Glutamatergic neuron (in vitro differentiated cells): ENCODE measurements at regions not wholly inside any gene's neighbourhood (a gene's known extent, or its start where the extent isn't known, plus 50 kb on each side); places are given as distances from the start of the nearest gene placed in this dataset.

Experiments
- DNase-seq: peaks from one replicate; pipeline ENCODE4 v3.0.0; 2022
- H3K27ac Mint-ChIP-seq: one replicate; pipeline ENCODE4 v1.8.0; 2020; ENCODE audit warnings: mild to moderate bottlenecking, mixed read lengths, inconsistent platforms; ENCODE audit not compliant: unreplicated experiment
- H3K27me3 Mint-ChIP-seq: one replicate; pipeline ENCODE4 v1.8.0; 2020; ENCODE audit warnings: mild to moderate bottlenecking, moderate library complexity, mixed read lengths, inconsistent platforms; ENCODE audit not compliant: unreplicated experiment
- H3K36me3 Mint-ChIP-seq: one replicate; pipeline ENCODE4 v1.8.0; 2020; ENCODE audit warnings: mild to moderate bottlenecking, mixed read lengths, inconsistent platforms; ENCODE audit not compliant: unreplicated experiment
- H3K4me1 Mint-ChIP-seq: one replicate; pipeline ENCODE4 v1.8.0; 2020; ENCODE audit warnings: mild to moderate bottlenecking, low read depth, mixed read lengths, inconsistent platforms; ENCODE audit not compliant: unreplicated experiment
- H3K4me3 Mint-ChIP-seq: one replicate; pipeline ENCODE4 v1.8.0; 2020; ENCODE audit warnings: mild to moderate bottlenecking, mixed read lengths, inconsistent platforms; ENCODE audit not compliant: unreplicated experiment
- H3K9me3 Mint-ChIP-seq: one replicate; pipeline ENCODE4 v1.8.0; 2020; ENCODE audit warnings: mild to moderate bottlenecking, moderate library complexity, mixed read lengths, inconsistent platforms; ENCODE audit not compliant: unreplicated experiment
- CTCF ChIP-seq: fragments of 200-600 bp; sonication (generic); IDR thresholded peaks from one replicate; pipeline ENCODE4 v1.5.0; 2021; ENCODE audit not compliant: partially characterized antibody, unreplicated experiment

GRCh38 chr4:187449702-187450101 lies 545.9 kb upstream of the ZFP42 start:
- Mint-ChIP-seq H3K27me3 (no peaks in the 10 kb centered on the region), H3K4me3 (no peak overlapping the region), H3K27ac (no peak overlapping the region), H3K9me3 (no peaks in the 10 kb centered on the region), H3K36me3 (no peaks in the 10 kb centered on the region), H3K4me1 (no peaks in the 10 kb centered on the region)
- no peak for TF ChIP-seq CTCF
- DNase-seq = no peak

- no peaks in the 10 kb centered on the region for H3K4me1 Mint-ChIP-seq
- H3K9me3 Mint-ChIP-seq = no peaks in the 10 kb centered on the region
- no peak for DNase-seq
- no peak overlapping the region for H3K27ac Mint-ChIP-seq
- no peak overlapping the region for H3K4me3 Mint-ChIP-seq
- no peak for TF ChIP-seq CTCF
- H3K27me3 Mint-ChIP-seq = no peaks in the 10 kb centered on the region
- H3K36me3 Mint-ChIP-seq = no peaks in the 10 kb centered on the region
Observed at GRCh38 chr4:187451776-187452175, 543.8 kb upstream of the ZFP42 start.

GRCh38 chr4:187460016-187460415 lies 535.6 kb upstream of the ZFP42 start:
- H3K4me1 Mint-ChIP-seq = peaks cover 15% of the 10 kb centered on the region
- no peaks in the 10 kb centered on the region for H3K36me3 Mint-ChIP-seq
- no peak overlapping the region for H3K4me3 Mint-ChIP-seq
- H3K27me3 Mint-ChIP-seq = no peaks in the 10 kb centered on the region
- no peaks in the 10 kb centered on the region for H3K9me3 Mint-ChIP-seq
- TF ChIP-seq CTCF = no peak
- DNase-seq = no peak
- H3K27ac Mint-ChIP-seq = peak overlapping the region; percentile 60

- no peaks in the 10 kb centered on the region for H3K9me3 Mint-ChIP-seq
- H3K4me1 Mint-ChIP-seq = peaks cover 8% of the 10 kb centered on the region
- no peak for DNase-seq
- no peak overlapping the region for H3K4me3 Mint-ChIP-seq
- H3K27me3 Mint-ChIP-seq = no peaks in the 10 kb centered on the region
- H3K36me3 Mint-ChIP-seq = no peaks in the 10 kb centered on the region
- no peak for TF ChIP-seq CTCF
- H3K27ac Mint-ChIP-seq = no peak overlapping the region
Observed at GRCh38 chr4:187464573-187464972, 531.0 kb upstream of the ZFP42 start.

GRCh38 chr4:187467224-187467623 lies 528.3 kb upstream of the ZFP42 start:
- no peak for TF ChIP-seq CTCF
- Mint-ChIP-seq H3K9me3 (no peaks in the 10 kb centered on the region), H3K27ac (no peak overlapping the region), H3K36me3 (no peaks in the 10 kb centered on the region), H3K4me3 (no peak overlapping the region), H3K4me1 (no peaks in the 10 kb centered on the region), H3K27me3 (no peaks in the 10 kb centered on the region)
- DNase-seq = no peak
